ENCODE measurements at regions not wholly inside any gene's neighbourhood (a gene's known extent, or its start where the extent isn't known, plus 50 kb on each side); places are given as distances from the start of the nearest gene placed in this dataset.

- TF ChIP-seq, protein P1, sequence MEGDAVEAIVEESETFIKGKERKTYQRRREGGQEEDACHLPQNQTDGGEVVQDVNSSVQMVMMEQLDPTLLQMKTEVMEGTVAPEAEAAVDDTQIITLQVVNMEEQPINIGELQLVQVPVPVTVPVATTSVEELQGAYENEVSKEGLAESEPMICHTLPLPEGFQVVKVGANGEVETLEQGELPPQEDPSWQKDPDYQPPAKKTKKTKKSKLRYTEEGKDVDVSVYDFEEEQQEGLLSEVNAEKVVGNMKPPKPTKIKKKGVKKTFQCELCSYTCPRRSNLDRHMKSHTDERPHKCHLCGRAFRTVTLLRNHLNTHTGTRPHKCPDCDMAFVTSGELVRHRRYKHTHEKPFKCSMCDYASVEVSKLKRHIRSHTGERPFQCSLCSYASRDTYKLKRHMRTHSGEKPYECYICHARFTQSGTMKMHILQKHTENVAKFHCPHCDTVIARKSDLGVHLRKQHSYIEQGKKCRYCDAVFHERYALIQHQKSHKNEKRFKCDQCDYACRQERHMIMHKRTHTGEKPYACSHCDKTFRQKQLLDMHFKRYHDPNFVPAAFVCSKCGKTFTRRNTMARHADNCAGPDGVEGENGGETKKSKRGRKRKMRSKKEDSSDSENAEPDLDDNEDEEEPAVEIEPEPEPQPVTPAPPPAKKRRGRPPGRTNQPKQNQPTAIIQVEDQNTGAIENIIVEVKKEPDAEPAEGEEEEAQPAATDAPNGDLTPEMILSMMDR (IDR thresholded peaks at IDR 0.05; ENCODE audit: low read depth, low read length, missing control alignments) = no peak
- H3K4me3 ChIP-seq (replicated peaks; ENCODE audit: low read depth, low read length) = no peak overlapping the region
- DNase-seq (ENCODE audit: extremely low read depth, low read depth) = no peak
Measured at GRCh38 chr3:64456674-64457073, 231.1 kb downstream of the ADAMTS9 start.

- TF ChIP-seq, protein P1 (IDR thresholded peaks at IDR 0.05; ENCODE audit: low read depth, low read length, missing control alignments) = no peak
- DNase-seq (ENCODE audit: extremely low read depth, low read depth) = no peak
- no peak overlapping the region for H3K4me3 ChIP-seq (replicated peaks; ENCODE audit: low read depth, low read length)
Measured at GRCh38 chr3:64455351-64455750, 230.1 kb upstream of the PRICKLE2 start.

DNA sequence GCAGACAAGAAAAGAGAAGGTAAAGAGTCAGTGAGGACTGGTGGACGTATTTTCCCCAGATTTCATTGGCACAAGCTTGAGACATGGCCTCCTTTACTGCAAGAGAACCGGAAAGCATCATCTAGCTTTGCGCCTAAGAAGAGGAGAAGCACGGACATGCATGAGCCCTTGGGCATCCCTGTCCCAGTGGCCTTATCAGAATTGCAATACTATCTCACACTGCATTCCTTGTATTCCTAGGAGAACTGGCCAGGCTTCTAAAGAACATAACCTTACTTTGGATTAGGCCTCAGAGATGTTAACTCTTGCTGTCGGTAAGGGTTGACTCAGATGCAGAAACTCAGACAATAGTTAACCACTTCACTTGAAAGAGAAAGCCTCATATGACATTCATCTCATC lies 229.5 kb upstream of the PRICKLE2 start:
- no peak for DNase-seq (ENCODE audit: extremely low read depth, low read depth)
- TF ChIP-seq, protein P1 (IDR thresholded peaks at IDR 0.05; ENCODE audit: low read depth, low read length, missing control alignments) = no peak
- H3K4me3 ChIP-seq (replicated peaks; ENCODE audit: low read depth, low read length) = no peak overlapping the region

DNA sequence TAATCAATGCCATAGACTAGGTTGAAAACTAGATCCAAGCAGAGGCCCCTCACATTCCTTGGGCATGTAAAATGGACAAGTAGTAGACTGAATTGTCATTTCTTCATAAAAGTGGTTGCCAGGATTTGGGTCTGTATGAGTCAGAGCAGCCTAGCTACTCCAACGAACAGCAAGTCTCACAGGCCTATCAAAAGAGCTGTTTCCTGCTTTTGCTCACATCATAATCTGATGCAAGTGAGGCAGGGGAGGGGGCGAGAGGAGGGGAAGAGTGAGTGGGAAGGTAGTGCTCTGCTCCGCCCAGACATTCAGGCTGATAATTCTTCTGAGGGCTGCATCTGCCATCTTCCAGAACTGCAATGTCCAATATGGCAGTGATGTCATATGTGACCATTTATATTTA lies 228.9 kb upstream of the PRICKLE2 start:
- TF ChIP-seq, protein P1 (IDR thresholded peaks at IDR 0.05; ENCODE audit: low read depth, low read length, missing control alignments) = no peak
- no peak overlapping the region for H3K4me3 ChIP-seq (replicated peaks; ENCODE audit: low read depth, low read length)
- no peak for DNase-seq (ENCODE audit: extremely low read depth, low read depth)

DNA sequence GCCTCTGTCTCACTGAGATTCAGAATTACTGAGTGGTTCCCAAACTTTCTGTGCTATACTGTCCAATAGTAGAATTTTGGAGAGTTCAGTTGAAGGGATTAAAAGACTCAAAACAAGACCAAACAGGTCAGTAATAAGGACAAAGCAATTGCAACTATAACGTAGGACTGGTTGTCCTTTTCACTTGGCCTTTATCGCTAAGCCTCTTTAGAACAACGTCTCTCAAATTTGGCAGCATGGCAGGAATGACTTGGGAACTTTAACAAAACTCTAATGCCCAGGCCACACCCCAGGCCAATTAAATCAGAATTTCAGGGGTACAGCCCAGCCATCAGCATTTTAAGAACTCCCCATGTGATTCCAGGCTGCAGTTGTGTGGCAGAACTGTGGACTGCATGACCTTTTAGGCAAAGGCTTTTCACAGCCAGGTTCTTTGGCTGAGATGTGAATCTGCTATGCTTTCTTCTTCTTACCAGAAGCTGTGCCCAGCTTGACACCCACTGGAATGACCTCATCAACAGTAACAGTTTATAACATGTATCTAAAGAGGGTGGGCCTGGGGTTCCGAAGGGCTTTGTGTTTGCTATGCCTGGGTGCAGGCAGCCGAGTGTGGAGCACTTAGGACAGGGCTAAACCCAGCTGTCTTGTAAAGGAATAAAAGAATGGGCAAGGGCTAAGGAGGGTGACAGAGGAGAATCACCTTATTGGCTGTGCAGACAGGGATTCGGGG lies 226.2 kb upstream of the PRICKLE2 start:
- no peak overlapping the region for H3K4me3 ChIP-seq (replicated peaks; ENCODE audit: low read depth, low read length)
- DNase-seq (ENCODE audit: extremely low read depth, low read depth) = no peak
- TF ChIP-seq, protein P1 (IDR thresholded peaks at IDR 0.05; ENCODE audit: low read depth, low read length, missing control alignments) = no peak

DNA sequence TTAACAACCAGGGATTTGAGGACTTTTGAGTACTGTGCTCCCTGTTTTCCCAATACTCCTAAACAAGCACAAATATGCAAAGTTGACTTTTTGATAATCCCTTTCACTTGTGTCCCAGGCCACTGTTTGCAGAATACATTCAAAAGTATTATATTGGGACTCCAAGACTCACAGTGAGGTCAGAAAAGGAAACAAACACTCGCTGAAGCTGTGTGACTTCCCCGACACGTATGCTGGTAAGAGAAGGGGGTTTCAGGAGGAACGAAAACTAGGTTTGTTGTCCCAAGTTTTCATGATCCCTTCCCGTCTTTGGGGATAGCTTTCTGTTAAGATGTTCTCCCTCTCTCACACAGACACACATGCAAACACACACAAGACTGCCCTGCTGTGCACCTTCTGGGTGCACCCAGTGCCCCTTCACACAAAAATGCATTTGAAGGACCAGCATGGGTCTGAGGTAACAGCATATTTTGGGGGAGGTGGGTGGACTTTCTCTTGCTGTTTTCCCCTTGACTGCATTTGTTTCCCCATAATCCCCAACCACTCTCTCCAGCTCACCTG lies 225.2 kb upstream of the PRICKLE2 start:
- TF ChIP-seq, protein P1 (IDR thresholded peaks at IDR 0.05; ENCODE audit: low read depth, low read length, missing control alignments) = no peak
- no peak overlapping the region for H3K4me3 ChIP-seq (replicated peaks; ENCODE audit: low read depth, low read length)
- DNase-seq (ENCODE audit: extremely low read depth, low read depth) = no peak

Measured in HFF-Myc (cell line).